NCI-H2196 treated with DMSO at 0.1 percent for 48 hours (cell line): ENCODE measurements at regions not wholly inside any gene's neighbourhood (a gene's known extent, or its start where the extent isn't known, plus 50 kb on each side); places are given as distances from the start of the nearest gene placed in this dataset.

Source experiments
- DNase-seq: peaks from one replicate; lab custom pipeline; 2025; ENCODE audit not compliant: unreplicated experiment; lab: John Stamatoyannopoulos, UW

DNA sequence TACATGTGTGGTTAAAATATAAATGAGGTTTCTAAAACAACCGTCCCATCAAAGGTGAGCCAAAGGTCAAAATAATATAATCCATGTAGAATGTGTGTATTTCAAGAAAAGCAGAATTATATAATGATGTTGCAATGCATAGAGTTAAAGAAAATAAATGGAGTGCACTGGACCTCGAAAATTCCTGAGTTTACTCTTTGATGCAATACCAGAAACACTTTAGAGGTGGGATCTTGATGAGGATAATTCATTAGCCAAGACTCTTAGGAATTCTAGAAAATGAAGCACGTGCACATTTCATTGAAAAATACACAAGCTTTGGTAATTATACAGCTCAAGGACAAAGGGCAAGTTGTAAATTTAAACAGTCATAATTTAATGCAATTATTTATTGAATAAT lies 508.9 kb upstream of the ARGLU1 start:
- DNase-seq: no peak

DNA sequence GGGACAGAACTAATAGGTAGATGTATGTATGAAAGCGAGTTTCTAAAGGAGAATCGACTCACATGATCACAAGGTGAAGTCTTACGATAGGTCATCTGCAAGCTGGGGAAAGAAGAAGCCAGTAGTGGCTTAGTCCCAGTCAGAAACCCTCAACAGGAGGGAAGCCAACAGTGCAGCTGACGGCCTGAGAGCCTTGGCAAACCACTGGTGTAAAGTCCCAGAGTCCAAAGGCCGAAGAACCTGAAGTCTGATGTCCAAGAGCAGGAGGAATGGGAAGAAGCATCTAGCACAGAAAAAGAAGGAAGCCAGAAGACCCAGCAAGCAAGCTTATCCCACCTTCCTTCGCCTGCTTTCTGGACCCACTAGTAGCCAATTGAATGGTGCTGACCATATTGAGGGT lies 507.6 kb upstream of the ARGLU1 start:
- DNase-seq: no peak

DNA sequence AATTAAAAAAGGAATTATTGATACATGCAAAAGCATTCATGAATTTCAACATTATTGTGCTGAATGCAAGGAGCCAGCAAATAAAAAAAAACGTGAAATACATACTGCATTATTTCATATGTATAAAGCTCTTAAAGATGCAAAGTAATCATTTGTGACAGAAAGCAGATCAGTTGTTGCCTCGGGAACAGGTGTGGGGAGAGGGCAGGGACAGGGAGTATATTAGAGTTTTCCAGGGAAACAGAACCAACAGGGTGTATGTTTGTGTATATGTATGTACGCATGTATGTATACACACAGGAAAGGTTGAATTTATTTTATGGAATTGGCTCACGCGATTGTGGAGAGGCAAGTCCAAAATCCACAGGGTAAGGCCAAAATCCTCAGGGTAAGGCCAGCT lies 502.9 kb upstream of the ARGLU1 start:
- no peak for DNase-seq

DNA sequence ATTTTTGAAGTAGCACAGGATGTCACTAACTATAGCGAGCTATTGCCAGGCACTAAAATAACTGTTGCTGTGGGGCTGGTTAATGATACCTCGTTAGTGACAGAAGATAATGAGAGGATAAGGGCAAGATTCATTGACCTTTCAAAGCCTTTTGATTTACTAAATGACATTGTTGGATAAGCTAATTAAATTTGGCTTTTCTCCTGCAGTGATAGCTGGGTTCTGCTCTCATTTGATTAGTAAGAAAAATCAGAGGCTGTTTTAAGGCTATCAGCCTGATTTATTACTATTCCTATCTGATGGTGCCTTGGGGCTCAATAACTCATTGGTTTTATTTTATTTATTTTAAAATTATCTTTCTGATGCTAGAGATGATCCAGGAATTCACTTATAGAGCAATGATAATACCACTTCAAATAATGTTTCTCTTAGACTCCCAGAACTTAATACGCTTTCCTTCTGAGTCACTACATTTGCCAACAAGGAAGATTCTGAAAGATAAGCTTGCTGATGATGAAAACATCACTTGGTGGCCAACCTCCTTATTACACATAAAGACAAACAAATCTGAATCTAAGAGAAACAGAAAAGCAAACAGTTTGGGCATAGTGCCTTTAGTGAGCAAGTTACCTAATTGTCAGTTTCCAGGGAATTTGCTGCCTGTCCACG lies 501.3 kb upstream of the ARGLU1 start:
- DNase-seq: no peak

DNA sequence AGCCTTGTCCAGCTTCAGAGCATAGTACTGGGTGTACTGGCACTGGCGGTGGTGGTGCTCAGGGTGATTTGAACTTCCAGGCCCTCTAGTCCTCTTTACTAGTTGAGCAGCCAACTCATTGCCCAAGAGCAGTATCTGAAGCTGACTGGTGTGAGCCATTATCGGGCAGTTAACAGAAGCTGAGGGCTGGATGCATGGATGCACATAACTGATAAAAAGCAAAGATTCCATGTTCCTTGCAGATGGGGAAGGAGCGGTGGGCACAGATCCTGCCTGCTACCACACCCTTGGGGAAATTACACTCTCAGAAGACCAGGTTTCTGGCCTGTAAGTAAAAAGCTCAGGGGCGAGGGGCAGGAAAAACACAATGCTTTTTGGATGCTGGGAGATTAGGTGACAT lies 499.4 kb upstream of the ARGLU1 start:
- no peak for DNase-seq

DNA sequence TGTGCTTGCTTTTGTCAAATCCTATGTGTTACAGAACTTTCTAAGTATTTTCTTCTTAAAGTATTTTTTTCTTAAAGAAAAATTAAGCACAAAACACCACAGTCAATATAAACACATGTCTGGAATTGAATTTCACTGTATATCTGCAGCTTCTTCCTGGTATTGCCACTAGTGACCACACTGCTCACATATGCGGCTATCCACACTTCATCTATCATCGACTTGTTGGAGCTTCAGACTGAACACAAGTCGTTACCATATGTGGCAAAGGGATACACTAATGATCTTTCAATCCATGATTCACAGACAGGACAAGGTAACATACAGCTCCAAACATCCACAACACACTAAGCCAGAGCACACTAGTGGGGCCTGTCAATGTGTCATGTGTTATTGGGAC lies 498.4 kb upstream of the ARGLU1 start:
- DNase-seq: no peak

DNA sequence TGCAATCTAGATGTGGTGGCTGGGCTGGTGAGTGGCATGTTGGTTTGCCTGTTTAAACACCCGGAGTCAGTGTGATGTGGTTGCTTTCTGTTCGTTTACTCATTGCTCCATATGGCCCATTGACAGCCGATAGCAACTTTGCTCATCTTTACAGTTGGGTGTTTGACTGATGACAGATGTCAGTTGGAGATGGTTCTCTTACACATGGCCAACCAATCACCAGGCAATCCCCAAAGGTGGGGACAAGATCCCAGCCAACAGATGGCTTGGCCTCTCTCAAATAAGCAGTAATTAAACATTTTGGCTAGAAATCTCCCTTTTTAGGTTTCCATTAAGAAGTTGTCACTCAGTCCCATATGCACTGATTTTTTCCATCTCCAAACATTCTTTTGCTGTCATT lies 497.1 kb upstream of the ARGLU1 start:
- DNase-seq: no peak

DNA sequence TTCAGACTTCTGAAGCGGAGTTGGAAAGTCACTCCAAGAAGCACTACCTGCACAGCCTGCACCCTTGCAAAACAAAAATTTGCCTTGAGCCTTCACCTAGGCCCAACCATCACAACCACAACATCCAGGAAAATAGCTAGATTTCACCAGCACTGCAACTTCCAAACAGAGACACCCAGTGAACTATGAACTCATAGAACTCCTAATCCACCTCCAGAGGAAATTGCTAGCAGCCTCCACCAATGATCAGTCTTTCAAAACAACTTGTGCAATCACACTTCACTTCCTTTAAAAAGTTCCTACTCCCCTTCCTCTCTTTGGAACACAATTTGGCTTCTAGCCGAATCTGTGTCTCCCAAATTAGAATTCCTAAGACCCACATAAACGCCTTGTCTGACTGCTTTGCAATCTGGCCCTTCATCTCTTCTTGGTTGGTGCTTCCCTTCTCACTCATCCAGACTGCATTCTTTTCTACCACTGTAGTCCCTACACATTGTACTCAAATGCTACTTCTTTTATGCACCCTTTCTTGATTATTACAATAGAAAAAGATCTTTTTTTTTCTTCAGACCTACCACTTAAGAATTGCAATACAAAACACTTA lies 489.2 kb upstream of the ARGLU1 start:
- no peak for DNase-seq

DNA sequence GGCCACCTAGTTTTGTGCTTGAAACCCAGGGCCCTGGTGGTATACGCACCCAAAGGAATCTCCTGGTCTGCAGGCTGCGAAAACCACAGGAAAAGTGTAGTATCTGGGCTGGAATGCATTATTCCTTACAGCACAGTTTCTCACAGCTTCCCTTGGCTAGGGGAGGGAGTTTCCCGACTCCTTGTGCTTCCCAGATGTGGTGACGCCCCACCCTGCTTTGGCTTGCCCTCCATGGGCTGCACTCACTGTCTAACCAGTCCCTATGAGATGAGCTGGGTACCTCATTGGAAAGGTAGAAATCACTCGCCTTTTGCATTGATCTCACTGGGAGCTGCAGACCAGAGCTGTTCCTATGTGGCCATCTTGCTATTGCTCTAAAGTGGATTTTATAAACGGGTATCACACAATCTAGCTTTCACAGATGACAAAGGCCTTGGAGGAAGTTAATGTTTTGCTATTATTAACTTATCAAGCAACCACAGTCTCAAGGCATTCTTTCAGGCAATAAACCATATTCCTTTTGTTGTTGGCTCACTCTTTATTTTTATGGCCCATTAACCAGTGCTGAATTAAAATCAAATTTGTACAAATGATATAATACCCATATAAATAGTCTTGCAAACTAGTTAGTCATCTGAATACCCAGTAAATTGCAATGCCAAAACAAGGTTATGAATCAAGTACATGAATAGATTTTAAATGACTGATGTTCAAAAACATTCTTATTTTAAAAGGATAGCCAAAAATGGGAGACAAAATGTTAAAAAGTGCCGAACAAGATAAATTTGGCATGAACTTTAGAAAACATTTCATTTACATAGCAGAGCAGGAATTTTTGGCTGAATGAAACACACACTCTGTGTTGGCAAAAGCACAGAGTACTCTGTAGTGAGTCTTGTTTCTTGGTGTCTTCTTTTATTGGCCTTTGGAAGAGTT lies 475.4 kb upstream of the ARGLU1 start:
- DNase-seq: no peak

DNA sequence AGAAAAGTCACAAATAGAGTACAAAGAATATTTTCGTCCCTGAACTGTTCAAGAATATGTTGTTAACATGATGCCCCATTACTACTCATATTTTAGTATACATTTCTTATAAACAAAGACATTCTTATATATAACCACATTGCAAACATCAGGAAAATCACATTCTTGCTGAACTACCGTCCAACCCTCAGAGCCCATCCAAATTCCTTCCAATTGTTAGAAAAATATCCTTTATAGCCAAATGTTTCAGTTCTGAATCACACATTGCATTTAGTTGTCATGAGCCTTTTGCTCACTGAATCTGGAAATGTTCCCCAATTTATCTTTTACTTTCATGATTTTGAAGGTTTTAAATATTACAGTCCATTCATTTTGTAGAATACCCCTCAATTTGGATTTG lies 467.8 kb upstream of the ARGLU1 start:
- no peak for DNase-seq

DNA sequence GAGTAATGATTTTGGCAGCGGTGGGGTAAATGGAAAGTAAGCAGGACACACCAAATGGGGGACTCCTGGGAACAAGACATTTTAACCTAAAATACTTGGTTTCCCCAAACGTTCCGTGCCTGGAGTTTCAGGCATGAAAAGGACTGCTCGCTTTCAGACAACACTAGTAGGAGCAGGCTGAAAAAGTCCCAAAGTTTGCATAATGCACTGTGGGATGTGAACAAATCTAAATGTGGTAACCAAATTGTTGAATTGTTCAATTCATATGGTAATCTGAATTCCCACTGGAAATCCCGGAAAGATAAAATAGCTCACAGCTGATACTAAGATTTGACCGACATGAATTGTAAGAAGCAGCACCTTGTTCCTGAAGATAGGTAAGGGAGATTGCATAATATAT lies 467.2 kb upstream of the ARGLU1 start:
- no peak for DNase-seq

DNA sequence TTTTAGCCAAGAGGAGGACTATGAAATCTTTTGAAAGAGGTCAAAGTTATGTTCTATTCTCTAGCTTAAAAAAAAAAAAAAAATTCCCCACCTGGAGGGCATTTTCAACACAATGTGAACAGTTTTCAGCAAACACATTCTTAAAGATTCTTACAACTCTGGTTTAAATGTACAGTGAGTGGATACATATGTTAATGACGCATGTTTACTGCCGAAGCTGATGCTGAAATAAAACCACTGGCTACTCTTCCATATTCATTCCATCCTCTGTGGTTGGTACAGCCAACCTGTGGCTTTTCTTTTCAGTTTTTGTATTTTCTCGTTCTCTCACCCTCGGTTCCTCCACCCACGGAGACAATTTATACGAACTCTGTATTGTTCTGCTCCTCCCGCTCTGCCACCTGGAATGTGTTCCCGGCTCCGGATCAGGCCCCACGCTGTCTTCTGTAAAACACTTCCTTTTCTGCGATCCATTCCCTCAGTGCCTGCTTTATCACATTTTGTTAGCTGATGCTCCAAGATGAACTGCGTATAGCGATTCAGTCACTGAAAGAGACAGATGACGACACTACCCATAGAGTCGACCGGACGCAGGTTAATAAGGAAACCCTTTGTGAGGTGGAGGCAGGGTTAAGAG lies 466.4 kb upstream of the ARGLU1 start:
- no peak for DNase-seq

DNA sequence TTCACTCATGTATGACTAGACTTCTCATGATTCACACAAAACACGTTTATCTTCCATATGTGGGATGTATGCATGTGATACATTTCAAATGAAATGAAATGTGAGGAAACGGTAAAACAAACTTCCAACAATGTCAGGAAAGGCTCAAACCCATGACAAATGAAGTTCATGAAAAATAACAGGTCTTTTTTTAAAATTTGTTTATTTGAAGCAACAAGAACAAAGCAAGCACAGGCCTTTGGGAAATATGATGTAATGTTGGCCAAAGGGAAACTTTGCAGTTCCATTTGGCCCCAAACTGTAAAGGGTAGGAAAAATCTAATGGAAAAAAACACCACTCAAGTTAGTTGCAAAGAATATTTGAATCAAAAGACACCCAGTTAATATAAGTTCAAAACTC lies 463.8 kb upstream of the ARGLU1 start:
- DNase-seq: no peak

DNA sequence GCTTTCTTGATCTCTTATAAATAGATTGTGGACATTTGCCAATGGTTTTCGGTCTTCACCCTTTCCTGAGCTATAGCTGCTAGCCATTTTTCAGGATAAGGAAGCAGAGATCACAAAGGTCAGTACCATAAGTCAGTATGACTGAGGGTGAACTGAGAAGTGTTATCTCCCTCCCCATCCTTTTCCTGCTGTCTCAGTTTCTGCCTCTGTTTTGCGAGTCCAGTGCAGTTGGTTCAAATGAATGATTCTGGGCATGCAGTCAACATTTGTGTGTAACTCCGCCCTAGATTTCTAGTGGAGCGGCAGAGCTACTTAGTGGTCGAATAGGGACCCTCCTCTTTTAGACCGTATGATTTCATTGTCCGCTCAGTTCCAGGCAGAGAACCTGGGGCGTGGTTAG lies 460.8 kb upstream of the ARGLU1 start:
- DNase-seq: no peak

DNA sequence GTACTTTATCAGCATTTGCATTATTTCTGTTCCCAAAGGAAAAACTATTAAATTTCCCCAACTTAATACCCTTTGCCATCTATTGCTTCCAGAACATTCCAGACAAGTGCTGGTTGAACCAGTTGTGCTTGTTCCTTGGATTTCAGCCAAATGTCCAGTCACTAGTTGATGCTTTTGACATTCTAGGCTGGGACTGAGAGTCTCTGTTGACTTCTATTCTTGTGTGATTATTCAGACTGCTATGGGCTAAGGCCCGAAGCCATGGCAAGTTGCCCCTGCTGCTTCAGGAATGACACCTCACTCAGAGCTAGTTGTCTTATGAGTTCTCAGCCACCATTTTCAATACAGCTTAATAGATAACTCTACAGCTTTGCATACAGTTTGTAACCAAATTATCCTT lies 458.1 kb upstream of the ARGLU1 start:
- DNase-seq: no peak

DNA sequence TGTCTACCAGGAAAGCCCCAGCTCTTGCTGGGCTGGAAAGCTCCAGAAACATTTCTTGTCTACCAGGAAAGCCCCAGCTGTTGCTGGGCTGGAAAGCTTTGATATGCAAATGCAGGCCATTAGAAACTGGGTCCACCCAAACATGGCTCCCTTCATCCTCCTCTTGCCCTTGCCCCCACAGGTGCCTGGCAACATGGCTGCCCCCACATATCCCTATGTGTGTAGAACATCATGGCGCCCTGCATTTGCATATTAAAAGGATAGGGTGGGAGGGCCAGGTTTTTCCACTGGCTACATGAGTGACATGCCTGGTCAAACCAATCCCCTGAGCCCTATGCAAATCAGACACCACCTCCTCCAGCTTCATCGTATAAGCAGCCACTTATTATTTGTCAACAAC lies 455.4 kb upstream of the ARGLU1 start:
- no peak for DNase-seq

DNA sequence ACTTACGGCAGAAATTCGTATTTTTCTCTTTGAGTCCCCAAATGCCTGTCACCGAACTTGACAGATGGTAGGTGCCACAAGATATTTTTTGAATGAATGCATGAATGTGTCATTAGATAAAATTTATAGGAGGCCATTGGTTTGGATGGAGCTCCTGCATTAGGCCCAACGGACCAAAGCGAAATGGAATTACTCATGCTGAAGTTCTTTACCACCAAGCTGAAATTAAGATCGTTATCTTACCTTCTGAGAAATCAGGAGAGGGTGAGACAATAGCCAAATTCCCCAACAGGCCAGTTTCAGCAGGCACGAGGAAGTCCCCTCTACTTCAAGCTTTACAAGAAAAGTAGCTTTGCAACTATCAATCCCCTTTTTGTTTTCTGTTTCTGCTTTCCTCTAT lies 452.5 kb upstream of the ARGLU1 start:
- no peak for DNase-seq

DNA sequence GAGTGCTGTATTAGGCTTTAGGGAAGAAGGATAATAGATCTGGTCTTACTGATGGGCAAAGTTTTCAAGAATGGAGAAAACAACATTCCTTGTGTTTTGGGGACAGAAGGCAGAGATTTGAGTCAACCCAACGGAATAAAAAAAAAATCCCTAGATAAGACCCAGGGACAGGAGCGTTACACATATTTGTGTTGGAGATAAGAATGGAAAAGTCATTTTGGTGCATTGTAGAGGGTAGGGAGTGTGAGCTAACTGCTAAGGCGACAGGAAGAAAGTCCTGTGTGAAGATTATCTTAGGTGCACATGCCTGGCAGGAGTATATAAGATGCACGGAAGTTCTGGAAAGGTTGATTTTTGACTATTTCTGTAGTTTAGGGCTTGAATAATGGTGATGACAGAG lies 450.3 kb upstream of the ARGLU1 start:
- DNase-seq: no peak

DNA sequence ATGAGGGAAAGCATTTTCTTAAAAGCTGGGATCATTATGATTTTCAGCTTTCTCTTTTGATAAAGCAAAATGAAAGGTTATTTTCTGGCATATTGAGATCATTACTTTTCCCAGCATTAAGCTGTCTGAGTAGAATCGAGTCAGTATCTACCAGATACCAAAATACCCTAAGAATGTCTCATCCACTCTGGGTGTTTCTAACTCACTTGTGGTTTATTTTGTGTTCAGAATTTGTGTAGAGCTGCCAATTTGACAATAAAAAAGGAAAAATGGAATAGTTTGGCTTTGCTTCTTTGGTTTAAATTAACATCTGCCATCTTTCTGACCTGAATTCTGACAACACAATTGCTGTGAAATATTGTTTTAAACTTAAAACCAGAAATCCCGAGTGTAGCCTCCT lies 438.7 kb upstream of the ARGLU1 start:
- no peak for DNase-seq

DNA sequence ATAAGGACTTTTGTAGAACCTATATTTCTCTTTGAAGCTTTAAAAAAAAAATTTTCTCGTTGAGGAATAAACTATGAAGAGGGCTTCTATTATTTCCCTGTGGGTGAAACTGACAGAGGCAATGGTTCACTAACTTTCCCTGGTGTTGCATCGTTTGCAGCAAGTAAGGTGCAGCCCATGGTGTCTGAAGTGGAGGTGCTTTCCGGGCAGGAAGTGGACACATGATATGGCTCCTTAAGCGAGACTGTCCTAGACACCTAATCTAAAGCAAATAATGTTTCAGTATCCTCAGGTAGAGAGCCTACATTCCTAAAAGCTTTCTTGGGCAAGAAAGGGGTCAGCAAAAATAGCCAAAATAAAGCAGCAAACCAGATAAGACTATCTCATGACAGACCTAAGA lies 437.6 kb upstream of the ARGLU1 start:
- DNase-seq: no peak

DNA sequence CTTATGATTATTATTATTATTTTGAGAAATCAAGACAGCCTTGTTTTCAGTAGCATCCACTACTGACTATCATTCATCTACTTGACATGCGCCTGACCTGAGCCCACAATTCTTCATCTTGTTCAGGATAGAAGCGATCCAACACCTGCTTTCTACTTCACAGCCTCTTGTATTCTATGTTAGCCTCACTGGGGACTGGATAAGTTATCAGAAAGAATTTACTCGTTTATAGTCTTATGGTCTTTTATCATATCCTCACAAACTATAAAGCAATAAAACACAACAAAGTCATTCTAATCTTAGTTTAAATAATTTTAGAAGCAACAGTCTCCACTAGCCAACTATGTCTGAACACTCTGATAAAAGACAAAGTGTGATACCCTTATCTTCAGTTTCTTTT lies 436.0 kb upstream of the ARGLU1 start:
- DNase-seq: no peak

DNA sequence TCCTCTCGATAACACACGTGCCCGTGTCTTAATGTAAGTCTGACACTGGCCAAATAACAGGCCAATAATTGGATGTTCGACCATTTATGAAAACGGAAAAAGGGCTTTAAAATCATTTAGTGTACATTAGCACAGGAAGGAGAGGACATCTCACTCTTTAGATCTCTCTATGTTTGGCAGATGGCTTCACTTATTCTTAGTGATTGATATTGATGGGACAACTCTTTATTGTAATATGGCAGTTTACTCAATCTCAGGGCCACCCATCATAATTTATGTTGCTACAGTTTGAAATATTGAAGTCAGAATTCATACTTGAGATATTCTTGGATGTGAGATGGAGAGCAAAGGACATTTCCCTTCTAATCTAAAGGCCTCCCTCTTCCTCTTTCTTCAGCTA lies 430.7 kb upstream of the ARGLU1 start:
- DNase-seq: no peak
